ENCODE measurements at regions not wholly inside any gene's neighbourhood (a gene's known extent, or its start where the extent isn't known, plus 50 kb on each side); places are given as distances from the start of the nearest gene placed in this dataset.

DNA sequence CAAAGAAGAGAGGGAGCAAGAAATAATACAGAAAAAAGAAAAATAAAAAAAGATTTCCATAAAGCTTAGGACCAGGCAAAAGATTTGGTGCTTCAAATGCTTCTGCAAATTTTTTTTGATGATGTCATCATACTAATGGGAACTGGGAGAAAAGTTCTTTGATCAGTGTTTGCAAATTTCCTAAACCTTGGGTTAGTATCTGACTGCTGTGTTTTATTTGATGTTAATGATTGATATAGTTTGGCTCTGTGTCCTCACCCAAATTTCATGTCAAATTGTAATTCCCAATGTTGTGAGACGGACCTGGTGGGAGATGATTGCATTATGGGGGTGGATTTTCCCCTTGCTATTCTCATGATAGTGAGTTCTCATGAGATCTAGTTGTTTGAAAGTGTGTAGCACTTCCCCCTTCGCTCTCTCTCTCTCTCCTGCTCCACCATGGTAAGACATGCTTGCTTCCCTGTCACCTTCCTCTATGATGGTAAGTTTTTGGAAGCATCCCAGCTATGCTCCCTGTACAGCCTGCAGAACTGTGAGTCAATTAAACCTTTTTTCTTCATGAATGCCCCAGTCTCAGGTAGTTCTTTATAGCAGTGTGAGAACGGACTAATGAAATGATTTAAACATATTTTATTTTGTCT lies 72.6 kb downstream of the TMEM100 start:
- no peak for TF ChIP-seq POLR2A (IDR thresholded peaks at IDR 0.05; ENCODE audit: low read length)
- no peak for TF ChIP-seq GATA1 (IDR thresholded peaks at IDR 0.05; ENCODE audit: low read depth, low read length)

Data from erythroblast (primary cell).